ENCODE measurements at regions not wholly inside any gene's neighbourhood (a gene's known extent, or its start where the extent isn't known, plus 50 kb on each side); places are given as distances from the start of the nearest gene placed in this dataset.

DNA sequence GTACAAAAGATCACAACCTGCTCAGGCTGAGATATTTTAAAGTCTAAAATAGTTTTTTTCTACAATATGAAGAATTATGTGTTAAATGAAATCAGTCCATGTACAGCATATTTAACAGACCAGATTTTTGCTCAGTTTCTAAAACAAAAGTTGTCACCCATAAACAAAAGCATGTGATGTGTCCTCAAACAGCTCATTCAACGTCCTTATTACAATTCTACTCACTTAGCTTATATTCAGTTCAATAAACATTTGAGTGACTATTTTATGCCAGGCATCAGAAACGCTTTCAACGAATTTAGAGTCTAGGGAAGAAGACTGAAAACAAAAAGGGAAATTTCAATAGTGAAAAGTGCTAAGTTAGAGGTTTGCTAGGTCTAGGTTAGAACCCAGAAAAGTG is 457.3 kb upstream of the SEMA3A start:
- no peak for TF ChIP-seq CTCF (IDR thresholded peaks at IDR 0.05; ENCODE audit: extremely low read depth, insufficient read depth, missing control alignments)
- no peak for DNase-seq (ENCODE audit: low spot score)
- in situ Hi-C loops (cut with MboI; ENCODE audit: low pct_unique_long_range_greater_than_20kb, low sequenced_read_pairs, unreplicated experiment), result no loop called here

DNA sequence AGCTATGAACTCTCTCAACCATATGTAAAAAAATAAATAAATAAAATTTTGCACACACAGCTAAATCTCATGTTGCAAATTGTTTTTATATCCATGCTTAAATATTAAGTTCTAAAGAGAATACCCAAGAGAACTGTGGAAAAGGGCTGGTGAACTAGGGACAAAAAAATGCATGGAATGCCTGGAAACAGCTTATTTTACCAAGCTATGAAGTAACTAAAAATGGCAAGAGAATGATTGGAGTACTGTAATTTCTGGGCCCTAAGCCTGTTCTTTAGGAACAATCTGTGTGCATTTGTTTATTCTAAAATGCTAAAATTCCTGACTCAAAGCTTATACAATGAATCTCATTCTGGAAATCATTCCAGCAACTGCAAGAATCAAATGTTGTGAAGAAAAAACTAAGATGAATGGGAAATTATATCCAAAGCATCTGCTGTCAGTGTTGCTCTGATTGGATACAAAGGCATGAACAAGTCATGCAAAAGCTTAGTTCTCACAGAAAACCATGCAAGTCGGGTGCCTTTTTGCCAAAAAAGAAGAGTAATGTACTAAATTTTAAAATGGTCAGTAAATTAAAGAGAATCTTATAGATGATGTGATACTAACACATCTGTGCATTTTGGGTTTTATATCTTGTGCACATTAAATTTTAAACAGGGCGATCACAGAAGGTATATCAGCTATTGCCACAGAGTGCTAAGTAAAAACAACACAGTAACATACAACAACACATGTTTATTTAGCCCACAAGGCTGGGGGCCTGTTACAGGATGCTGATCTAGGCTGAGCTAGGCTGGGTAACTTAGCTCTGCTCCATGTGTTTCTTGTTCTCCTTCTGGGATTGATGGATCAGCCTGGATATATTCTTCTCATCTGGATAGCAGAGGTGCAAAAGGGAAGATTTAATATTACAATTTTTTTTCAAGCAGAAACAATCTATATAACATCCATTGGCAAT is 453.5 kb upstream of the SEMA3A start:
- in situ Hi-C loops (cut with MboI; ENCODE audit: low pct_unique_long_range_greater_than_20kb, low sequenced_read_pairs, unreplicated experiment), result no loop called here
- DNase-seq (ENCODE audit: low spot score), result no peak
- TF ChIP-seq CTCF (IDR thresholded peaks at IDR 0.05; ENCODE audit: extremely low read depth, insufficient read depth, missing control alignments), result no peak

DNA sequence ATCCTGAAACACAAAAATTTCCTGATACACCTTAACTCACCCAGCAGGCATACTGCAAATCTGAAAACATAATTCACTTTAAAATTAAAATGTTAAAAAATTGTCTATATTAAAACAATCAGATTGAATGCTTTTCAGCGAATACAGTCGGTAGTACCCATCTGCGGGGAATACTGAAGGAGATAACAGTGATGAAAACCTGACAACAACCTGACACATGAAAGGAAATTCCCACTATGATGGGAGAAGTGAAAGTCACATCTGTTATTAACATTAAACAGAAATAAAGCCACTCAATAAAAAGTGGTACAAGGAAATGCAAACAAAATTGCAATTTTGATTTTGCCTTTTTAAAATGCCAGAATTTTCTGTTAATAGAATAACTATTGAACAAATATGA is 448.0 kb upstream of the SEMA3A start:
- TF ChIP-seq CTCF (IDR thresholded peaks at IDR 0.05; ENCODE audit: extremely low read depth, insufficient read depth, missing control alignments), result no peak
- no peak for DNase-seq (ENCODE audit: low spot score)
- in situ Hi-C loops (cut with MboI; ENCODE audit: low pct_unique_long_range_greater_than_20kb, low sequenced_read_pairs, unreplicated experiment), result no loop called here

GRCh38 chr7:84640637-84641036 is 446.0 kb upstream of the SEMA3A start:
- in situ Hi-C loops (cut with MboI; ENCODE audit: low pct_unique_long_range_greater_than_20kb, low sequenced_read_pairs, unreplicated experiment), result no loop called here
- TF ChIP-seq CTCF (IDR thresholded peaks at IDR 0.05; ENCODE audit: extremely low read depth, insufficient read depth, missing control alignments), result no peak
- no peak for DNase-seq (ENCODE audit: low spot score)

DNA sequence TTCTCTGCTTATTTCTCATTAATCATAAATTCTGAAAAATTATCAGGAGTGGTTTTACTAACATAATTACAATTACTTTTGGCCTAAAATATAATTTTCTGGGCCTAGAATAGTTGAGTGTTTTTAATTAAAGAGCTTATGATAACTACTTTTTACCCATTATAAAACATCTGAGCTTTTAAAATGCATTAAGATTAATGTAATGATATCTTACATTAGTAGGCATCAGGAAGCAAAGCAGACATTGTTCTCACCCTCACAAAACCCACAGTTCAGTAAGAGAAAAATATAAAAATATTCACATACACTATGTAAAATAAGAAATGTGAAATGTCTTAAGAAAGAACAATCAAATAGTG is 443.7 kb upstream of the SEMA3A start:
- in situ Hi-C loops (cut with MboI; ENCODE audit: low pct_unique_long_range_greater_than_20kb, low sequenced_read_pairs, unreplicated experiment), result no loop called here
- no peak for TF ChIP-seq CTCF (IDR thresholded peaks at IDR 0.05; ENCODE audit: extremely low read depth, insufficient read depth, missing control alignments)

GRCh38 chr7:84637568-84638338 is 443.2 kb upstream of the SEMA3A start:
- in situ Hi-C loops (cut with MboI; ENCODE audit: low pct_unique_long_range_greater_than_20kb, low sequenced_read_pairs, unreplicated experiment), result no loop called here
- TF ChIP-seq CTCF (IDR thresholded peaks at IDR 0.05; ENCODE audit: extremely low read depth, insufficient read depth, missing control alignments), result no peak
- DNase-seq (ENCODE audit: low spot score), result no peak

More for the DNA sequence above, 443.7 kb upstream of the SEMA3A start:
- no peak for DNase-seq (ENCODE audit: low spot score)

All from GM13977 (cell line).